ENCODE measurements at regions not wholly inside any gene's neighbourhood (a gene's known extent, or its start where the extent isn't known, plus 50 kb on each side); places are given as distances from the start of the nearest gene placed in this dataset.

- Histone ChIP-seq H2AFZ (ENCODE audit: low read length) (no peak overlapping the region), H3K79me2 (ENCODE audit: control insufficient read depth in 1 of 2, insufficient read depth in 2 of 2, low read length in 2 of 2) (no peaks in the 10 kb centered on the region), H3K36me3 (ENCODE audit: control insufficient read depth in 2 of 4, insufficient read depth in 4 of 4, low read length in 3 of 4) (no peaks in the 10 kb centered on the region), H3K4me3 (ENCODE audit: extremely low read depth in 1 of 4, insufficient read depth in 2 of 4, low read depth in 3 of 4, low read length in 4 of 4) (no peak overlapping the region), H4K5ac (ENCODE audit: insufficient read length, low read depth, low read length) (no peak overlapping the region), H2BK120ac (replicated peaks; ENCODE audit: low read depth, low read length) (no peak overlapping the region), H2BK12ac (ENCODE audit: low read depth, low read length) (no peak overlapping the region), H4K91ac (replicated peaks; ENCODE audit: insufficient read length, low read length) (no peak overlapping the region), H2BK20ac (ENCODE audit: low read length) (no peak overlapping the region), H4K8ac (ENCODE audit: extremely low read depth, insufficient read depth, low read length) (no peak overlapping the region), H3K9ac (replicated peaks in 1 of 4; ENCODE audit: extremely low read depth in 1 of 4, low read depth in 3 of 4, low read length in 3 of 4) (no peak overlapping the region), H3K27ac (ENCODE audit: low read depth, low read length) (no peak overlapping the region), H4K20me1 (replicated peaks in 1 of 2; ENCODE audit: control insufficient read depth in 1 of 2, insufficient read depth in 2 of 2, low read length in 2 of 2) (no peaks in the 10 kb centered on the region), H2BK15ac (ENCODE audit: low read length) (no peak overlapping the region), H3K4me1 (replicated peaks in 1 of 4; ENCODE audit: control insufficient read depth in 3 of 4, insufficient read depth in 4 of 4, low read length in 3 of 4) (no peaks in the 10 kb centered on the region; a peak in 1 of 7 replicates), H3K4me2 (ENCODE audit: insufficient read depth in 1 of 2, low read depth in 2 of 2, low read length in 2 of 2) (no peak overlapping the region), H3K23me2 (ENCODE audit: low read depth, low read length) (no peaks in the 10 kb centered on the region), H3K23ac (ENCODE audit: insufficient read length) (no peak overlapping the region), H3K56ac (replicated peaks; ENCODE audit: insufficient read length, low read depth, low read length) (no peak overlapping the region), H3K18ac (ENCODE audit: extremely low read depth, low read length) (no peak overlapping the region), H2BK5ac (ENCODE audit: low read depth, low read length) (no peak overlapping the region), H3K79me1 (ENCODE audit: low read depth, low read length) (no peaks in the 10 kb centered on the region), H3K9me3 (ENCODE audit: insufficient read depth in 2 of 2, low read depth in 1 of 2, low read length in 1 of 2) (peaks cover 14 to 20% of the 10 kb centered on the region in 2 experiments; a peak in 3 of 4 replicates), H3K14ac (ENCODE audit: insufficient read length) (no peak overlapping the region), H2AK5ac (ENCODE audit: low read depth, low read length) (no peak overlapping the region), H3K27me3 (replicated peaks in 1 of 4; ENCODE audit: control insufficient read depth in 3 of 4, extremely low read depth in 1 of 4, insufficient read depth in 3 of 4, low read length in 3 of 4) (peaks cover 0 to 2% (median 0%) of the 10 kb centered on the region in 4 experiments; a peak in 1 of 7 replicates), H3K4ac (replicated peaks; ENCODE audit: insufficient read length, low read depth, low read length) (no peak overlapping the region)
- POLR2A ChIA-PET (ENCODE audit: partially characterized antibody): no interaction called here
- no peak for DNase-seq (ENCODE audit: low read depth in 1 of 2, low spot score in 2 of 2)
- FAIRE-seq: no peak
- 59% methylated on average over 2 of the region's 2 CpGs; no CpG with 5 or more reads in 1 of the 2 experiments for WGBS, 2 experiments (ENCODE audit: extremely low coverage in 1 of 2, insufficient coverage in 1 of 2, insufficient read length in 1 of 2, insufficient replicate concordance in 2 of 2, low coverage in 1 of 2, low lambda C conversion rate in 2 of 2, missing lambda C conversion rate in 1 of 2)
- CTCF ChIA-PET (ENCODE audit: partially characterized antibody): interaction anchor here (0.7 kb wide), 1 partner anchor 17 kb away, joined by 5 read pairs; no protein-coding TSS in a partner anchor
- no peak for TF ChIP-seq NANOG (IDR thresholded peaks at IDR 0.05; ENCODE audit: insufficient read depth, low read depth, low read length, poor library complexity, severe bottlenecking)
- TF ChIP-seq SP2 (IDR thresholded peaks at IDR 0.05; ENCODE audit: low read length): no peak
- TF ChIP-seq BACH1 (IDR thresholded peaks at IDR 0.05; ENCODE audit: low read length): no peak
- no peak for TF ChIP-seq CTCF (IDR thresholded peaks at IDR 0.05; ENCODE audit: control extremely low read depth in 1 of 3, insufficient read depth in 1 of 3, low read depth in 1 of 3, low read length in 3 of 3)
- no peak for TF ChIP-seq ASH2L (IDR thresholded peaks at IDR 0.05; ENCODE audit: low read length)
- no peak for TF ChIP-seq TAF7 (optimal IDR thresholded peaks at IDR 0.05; ENCODE audit: borderline replicate concordance, low read depth, low read length)
- TF ChIP-seq POU5F1 (IDR thresholded peaks at IDR 0.05; ENCODE audit: low read depth, low read length): no peak
- TF ChIP-seq CHD2 (IDR thresholded peaks at IDR 0.05; ENCODE audit: low read length): no peak
- TF ChIP-seq YY1 (IDR thresholded peaks at IDR 0.05; ENCODE audit: low read depth, low read length): no peak
- TF ChIP-seq RFX5 (IDR thresholded peaks at IDR 0.05; ENCODE audit: borderline replicate concordance, low read depth, low read length): no peak
- TF ChIP-seq EGR1 (IDR thresholded peaks at IDR 0.05; ENCODE audit: borderline replicate concordance, low read depth, low read length): no peak
- TF ChIP-seq HDAC6 (IDR thresholded peaks at IDR 0.05; ENCODE audit: low read depth, low read length): no peak
- TF ChIP-seq CHD1 (IDR thresholded peaks at IDR 0.05; ENCODE audit: low read depth, low read length): no peak
- no peak for TF ChIP-seq MAFK (IDR thresholded peaks at IDR 0.05; ENCODE audit: low read depth, low read length)
Observed at GRCh38 chr15:77846360-77846759, 213.6 kb upstream of the LINGO1 start.

Data from H1 (cell line).